BJ (cell line): ENCODE measurements at regions not wholly inside any gene's neighbourhood (a gene's known extent, or its start where the extent isn't known, plus 50 kb on each side); places are given as distances from the start of the nearest gene placed in this dataset.

Source experiments
- CTCF ChIA-PET: fragments of 350-600 bp; formaldehyde crosslinking; extraction: SDS; loops from one replicate; lab custom pipeline; 2021; ENCODE audit warnings: antibody characterized with exemption, inconsistent platforms; lab: Yijun Ruan, JAX
- POLR2A ChIA-PET: fragments of 300-600 bp; sonication (Branson Sonifier 250); formaldehyde crosslinking; extraction: SDS; loops from one replicate; lab custom pipeline; 2021; ENCODE audit warnings: antibody characterized with exemption; lab: Charles Lee
- DNase-seq: peaks from one replicate; pipeline ENCODE4 v3.0.0-alpha.2; 2011; ENCODE audit warnings: low read depth
- H3K27me3 ChIP-seq: 2 replicates; pipeline ENCODE4 v1.6.0; 2011; ENCODE audit warnings: low read length; ENCODE audit not compliant: control insufficient read depth, insufficient read depth
- H3K36me3 ChIP-seq: 2 replicates; pipeline ENCODE4 v1.5.1; 2011; ENCODE audit warnings: low read length; ENCODE audit not compliant: control insufficient read depth, insufficient read depth
- H3K4me3 ChIP-seq: 2 replicates; pipeline ENCODE4 v1.5.1; 2011; ENCODE audit warnings: low read depth, mild to moderate bottlenecking, control low read depth, low read length
- CTCF ChIP-seq: IDR thresholded peaks from 2 replicates; pipeline ENCODE4 v1.5.1; 2011; ENCODE audit warnings: low read depth, mild to moderate bottlenecking, control low read depth, inconsistent platforms, low read length, moderate library complexity; ENCODE audit not compliant: insufficient read depth

- Histone ChIP-seq H3K36me3 (no peaks in the 10 kb centered on the region), H3K4me3 (no peak overlapping the region), H3K27me3 (peaks cover 3% of the 10 kb centered on the region; the same call in 1 of the 2 replicates)
- DNase-seq, result no peak
- TF ChIP-seq CTCF, result no peak
- ChIA-PET POLR2A (no interaction called here), CTCF (no interaction called here)
Observed at GRCh38 chr2:240255165-240255491, 114.7 kb upstream of the OTOS start.

GRCh38 chr2:240255811-240256703 lies 115.6 kb upstream of the OTOS start:
- CTCF ChIA-PET, result interaction anchor here (0.6 to 1.3 kb wide), 3 partner anchors 12 to 544 kb away, joined by 3 to 4 read pairs (median 3); no protein-coding TSS in a partner anchor
- POLR2A ChIA-PET, result no interaction called here
- no peak overlapping the region for H3K4me3 ChIP-seq
- no peaks in the 10 kb centered on the region for H3K36me3 ChIP-seq
- DNase-seq, result no peak
- peaks cover 3% of the 10 kb centered on the region; the same call in 1 of the 2 replicates for H3K27me3 ChIP-seq
- no peak for TF ChIP-seq CTCF

- peaks cover 3% of the 10 kb centered on the region; the same call in 1 of the 2 replicates for H3K27me3 ChIP-seq
- ChIA-PET CTCF (interaction anchor here (0.6 to 1.3 kb wide), 4 partner anchors 11 to 543 kb away, joined by 3 to 4 read pairs (median 3); no protein-coding TSS in a partner anchor), POLR2A (no interaction called here)
- no peak for TF ChIP-seq CTCF
- no peak for DNase-seq
- no peaks in the 10 kb centered on the region for H3K36me3 ChIP-seq
- H3K4me3 ChIP-seq, result no peak overlapping the region
Observed at GRCh38 chr2:240256704-240257637, 116.5 kb upstream of the OTOS start.

- H3K4me3 ChIP-seq, result no peak overlapping the region
- CTCF ChIA-PET, result interaction anchor here (0.7 kb wide), 1 partner anchor 67 kb away, joined by 3 read pairs; no protein-coding TSS in a partner anchor
- H3K36me3 ChIP-seq, result no peaks in the 10 kb centered on the region
- peaks cover 3% of the 10 kb centered on the region; the same call in 1 of the 2 replicates for H3K27me3 ChIP-seq
- no peak for TF ChIP-seq CTCF
- POLR2A ChIA-PET, result no interaction called here
- DNase-seq, result no peak
Observed at GRCh38 chr2:240257940-240258580, 117.6 kb upstream of the OTOS start.
